HT1080 (cell line): ENCODE measurements at regions not wholly inside any gene's neighbourhood (a gene's known extent, or its start where the extent isn't known, plus 50 kb on each side); places are given as distances from the start of the nearest gene placed in this dataset.
"Not testable (repeated sequence)": the region's sequence is repeated elsewhere in the genome, so short reads cannot be mapped to it uniquely, and the experiment has no call there.

ENCODE experiments used
- DNase-seq: peaks from one replicate; pipeline ENCODE4 v3.0.0-alpha.2; 2015; ENCODE audit warnings: low read depth

DNA sequence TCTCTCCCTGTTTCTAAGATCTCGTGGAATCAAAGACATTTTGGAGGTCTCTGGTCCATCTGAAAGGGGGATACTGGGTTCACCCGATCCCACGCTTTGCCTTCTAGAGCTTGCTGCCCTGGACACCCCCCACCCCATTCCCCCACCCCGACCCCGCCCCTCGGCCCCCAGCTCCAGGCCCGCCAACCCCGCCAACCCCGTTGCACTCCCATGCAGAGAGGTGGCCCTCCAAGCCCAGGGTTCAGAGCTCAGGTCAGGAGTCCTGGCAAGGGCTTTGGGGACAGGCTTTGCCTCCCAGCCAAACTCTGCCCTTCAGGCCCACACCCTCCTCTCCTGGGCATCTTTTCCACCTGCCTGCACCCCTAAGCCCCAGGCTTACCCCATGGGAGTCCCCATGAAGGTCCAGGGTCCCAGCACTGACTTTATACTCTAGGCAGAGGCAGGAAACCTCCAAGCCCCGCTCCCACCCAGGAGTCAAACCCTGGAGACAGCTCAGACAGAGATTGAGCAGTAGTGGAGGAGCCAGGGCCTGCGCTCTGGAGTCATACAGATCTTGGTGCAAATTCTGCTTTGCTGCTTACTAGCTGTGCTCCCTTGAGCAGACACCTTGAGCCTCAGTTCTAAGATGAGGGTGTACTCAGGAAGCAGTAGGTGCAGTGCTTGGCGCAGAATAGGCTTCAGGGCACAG lies 155.9 kb downstream of the FOXD2 start:
- no peak for DNase-seq

DNA sequence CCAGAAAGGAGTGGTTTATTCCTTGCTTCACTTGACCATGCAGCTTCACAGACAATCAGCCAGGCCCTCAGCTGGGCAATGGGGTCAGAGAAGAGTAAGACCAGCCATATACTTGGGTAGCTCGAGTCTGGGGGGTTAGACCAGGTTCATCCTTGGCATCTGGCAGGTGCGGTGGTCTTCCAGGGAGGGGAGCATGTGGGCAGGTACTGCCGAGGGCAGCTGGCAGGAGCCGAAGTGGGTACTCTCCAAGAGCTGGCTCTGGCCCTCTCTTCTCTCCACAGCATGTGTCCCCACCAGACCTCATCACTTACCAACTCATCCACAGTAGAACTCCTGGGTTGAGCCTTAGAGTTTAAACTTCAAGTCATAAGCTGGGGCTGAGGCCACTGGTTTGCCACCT lies 156.8 kb downstream of the FOXD2 start:
- DNase-seq, result no peak

DNA sequence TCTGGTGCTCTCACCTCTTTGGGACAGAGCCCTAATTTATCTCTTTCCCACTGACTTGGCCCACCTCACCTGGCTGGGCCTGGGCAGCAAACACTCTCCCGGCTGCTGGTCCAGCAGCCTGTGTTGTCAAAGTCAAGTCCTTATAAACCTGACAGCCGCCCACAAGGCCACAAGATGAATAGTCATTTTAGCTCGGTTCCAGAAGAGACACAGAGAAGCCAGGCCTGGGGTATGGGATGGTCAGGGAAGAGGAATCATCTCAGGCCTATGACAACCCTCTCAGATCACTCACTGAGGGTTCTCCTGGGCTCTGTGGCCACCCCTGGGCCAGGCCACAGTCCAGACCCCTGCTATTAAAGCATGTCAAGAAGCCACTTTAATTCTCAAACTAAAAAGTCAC lies 158.5 kb downstream of the FOXD2 start:
- DNase-seq, result no peak

DNA sequence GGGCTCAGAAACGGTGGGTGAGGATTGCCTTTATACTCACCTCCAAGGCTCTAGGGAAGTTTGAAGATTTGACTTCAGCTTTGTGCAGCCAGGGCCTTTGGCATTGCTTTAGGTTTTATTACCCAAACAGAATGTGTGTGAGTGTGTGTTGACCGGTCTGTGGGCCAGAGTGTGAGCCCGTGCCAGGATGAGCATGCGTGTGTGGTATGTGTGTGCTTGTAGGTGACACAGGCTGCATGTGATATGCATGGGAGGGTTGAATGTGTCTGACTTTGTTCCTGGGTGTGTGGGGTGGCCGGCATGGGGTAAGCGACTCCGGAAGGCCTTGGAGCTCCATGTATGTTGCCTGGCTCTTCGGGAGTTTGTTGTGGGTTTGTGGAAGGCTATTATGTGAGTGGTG lies 160.5 kb downstream of the FOXD2 start:
- DNase-seq, result no peak

DNA sequence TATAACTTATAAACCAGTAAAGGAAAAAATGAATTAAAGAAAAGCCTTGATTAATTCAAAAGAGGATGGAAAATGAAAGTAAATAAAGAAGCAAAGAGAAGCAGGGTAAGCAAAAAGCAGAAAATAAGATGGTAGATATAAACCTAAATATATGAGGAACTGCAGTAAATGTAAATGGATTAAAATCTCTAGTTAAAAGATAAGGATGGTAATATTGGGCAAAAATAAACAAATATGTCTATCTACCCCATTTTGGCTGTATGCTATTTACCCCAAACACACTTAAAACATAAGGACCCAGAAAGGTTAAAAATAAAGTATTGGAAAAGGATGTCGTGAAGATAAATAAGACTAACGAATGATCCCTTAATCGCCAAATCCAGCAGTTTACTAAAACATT lies 161.9 kb downstream of the FOXD2 start:
- no peak for DNase-seq

DNA sequence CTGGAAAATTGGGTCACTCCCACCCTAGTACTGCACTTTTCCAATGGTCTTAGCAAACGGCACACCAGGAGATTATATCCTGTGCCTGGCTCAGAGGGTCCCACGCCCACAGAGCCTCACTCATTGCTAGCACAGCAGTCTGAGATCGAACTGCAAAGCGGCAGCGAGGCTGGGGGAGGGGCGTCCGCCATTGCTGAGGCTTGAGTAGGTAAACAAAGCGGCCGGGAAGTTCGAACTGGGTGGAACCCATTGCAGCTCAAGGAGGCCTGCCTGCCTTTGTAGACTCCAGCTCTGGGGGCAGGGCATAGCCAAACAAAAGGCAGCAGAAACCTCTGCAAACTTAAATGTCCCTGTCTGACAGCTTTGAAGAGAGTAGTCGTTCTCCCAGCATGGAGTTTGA lies 164.6 kb downstream of the FOXD2 start:
- not testable (repeated sequence) for DNase-seq

DNA sequence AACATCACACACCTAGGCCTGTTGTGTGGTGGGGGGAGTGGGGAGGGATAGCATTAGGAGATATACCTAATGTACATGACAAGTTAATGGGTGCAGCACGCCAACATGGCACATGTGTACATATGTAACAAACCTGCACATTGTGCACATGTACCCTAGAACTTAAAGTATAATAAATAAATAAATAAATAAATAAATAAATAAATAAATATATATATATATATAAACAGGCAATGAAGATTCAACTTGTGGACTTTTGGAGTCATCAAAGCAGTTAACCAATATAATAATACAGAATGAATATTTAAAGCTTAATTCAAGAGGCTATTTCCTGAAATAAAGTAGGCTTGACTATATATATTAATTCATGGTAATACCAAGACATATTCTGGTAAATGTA lies 167.0 kb downstream of the FOXD2 start:
- DNase-seq, result not testable (repeated sequence)

DNA sequence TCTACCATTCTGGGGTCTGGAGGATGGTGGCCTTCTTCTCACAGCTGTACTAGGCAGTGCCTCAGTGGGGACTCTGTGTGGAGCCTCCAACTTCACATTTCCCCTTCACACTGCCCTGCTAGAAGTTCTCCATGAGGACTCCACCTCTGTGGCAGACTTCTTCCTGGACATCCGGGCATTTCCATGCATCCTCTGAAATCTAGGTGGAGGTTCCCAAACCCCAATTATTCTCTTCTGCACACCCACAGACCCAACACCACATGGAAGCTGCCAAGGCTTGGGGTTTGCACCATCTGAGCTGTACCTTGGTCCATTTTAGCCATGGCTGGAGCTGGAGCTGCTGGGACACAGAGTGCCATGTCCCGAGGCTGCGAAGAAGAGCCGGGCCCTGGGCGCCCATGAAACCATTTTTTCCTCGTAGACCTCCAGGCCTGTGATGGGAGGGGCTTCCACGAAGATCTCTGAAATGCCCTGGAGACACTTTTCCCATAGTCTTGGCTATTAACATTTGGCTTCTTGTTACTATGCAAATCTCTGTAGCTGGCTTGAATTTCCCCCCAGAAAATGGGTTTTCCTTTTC lies 170.5 kb downstream of the FOXD2 start:
- DNase-seq, result no peak

DNA sequence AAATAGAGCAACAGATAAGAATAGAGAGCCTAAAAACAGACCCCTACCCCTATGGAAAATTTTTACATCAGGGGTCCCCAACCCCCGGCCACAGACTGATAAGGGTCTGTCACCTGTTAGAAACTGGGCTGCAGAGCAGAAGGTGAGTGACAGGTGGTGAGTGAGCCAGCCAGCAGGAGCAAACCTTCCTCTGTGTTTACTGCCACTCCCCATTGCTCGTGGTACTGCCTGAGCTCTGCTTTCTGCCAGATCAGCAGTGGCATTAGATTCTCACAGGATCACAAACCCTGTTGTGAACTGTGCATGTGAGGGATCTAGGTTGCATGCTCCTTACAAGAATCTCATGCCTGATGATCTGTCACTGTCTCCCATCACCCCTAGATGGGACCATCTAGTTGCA lies 174.1 kb downstream of the FOXD2 start:
- DNase-seq, result no peak

DNA sequence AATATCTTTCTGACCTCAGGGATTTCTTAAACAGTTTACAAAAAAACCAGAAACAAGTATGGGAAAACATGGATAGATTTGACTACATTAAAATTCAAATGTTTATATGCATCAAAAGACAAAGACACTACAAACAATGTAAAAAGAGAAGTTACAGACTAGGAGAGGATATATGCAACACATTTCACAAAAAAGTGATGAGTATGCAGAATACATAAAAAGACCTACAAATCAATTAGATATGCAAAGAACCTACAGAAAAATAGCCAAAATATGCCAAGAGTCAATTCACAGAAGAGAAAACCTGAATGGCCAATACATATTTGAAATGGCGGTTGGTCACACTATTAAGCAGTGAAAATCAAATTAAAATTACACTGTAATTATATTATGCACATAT lies 175.0 kb downstream of the FOXD2 start:
- DNase-seq, result no peak

DNA sequence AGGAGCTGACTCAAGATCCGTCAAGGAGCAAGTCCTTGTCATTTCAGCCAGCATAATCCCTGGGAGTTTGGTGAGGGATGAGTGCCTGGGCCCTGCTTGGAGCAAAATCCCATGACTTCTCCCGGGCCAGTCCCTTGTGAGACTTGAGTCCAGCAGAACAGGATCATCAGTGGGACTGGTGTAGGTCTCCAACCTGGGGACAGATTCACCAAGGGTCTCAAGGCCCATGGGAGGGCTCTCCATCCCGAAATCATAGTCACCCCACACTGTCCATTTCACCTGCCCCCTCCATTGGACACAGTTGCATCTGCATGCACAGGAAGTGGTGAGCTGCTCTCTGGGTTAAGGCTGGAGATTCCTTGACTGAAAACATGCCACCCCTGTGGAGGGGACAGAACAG lies 178.2 kb downstream of the FOXD2 start:
- DNase-seq, result no peak

DNA sequence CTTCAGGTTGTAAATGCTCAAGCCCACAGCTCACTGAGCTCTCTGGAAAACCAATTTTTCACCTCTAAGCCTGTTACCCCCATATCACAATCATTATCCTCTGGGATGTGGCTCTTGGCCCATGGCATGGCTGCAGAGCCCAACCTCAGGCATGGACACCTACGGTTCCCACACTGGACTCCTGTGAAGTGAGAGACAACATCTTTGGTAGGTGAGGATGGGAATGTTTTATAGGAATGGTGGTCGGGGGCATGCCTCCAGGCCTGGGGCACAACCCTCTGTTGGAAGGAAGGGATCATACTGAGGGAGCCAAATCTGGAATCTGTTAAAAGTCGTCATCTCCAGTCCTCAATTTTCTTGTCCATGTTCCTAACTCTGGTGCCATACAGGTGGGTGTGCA lies 179.1 kb downstream of the FOXD2 start:
- no peak for DNase-seq

DNA sequence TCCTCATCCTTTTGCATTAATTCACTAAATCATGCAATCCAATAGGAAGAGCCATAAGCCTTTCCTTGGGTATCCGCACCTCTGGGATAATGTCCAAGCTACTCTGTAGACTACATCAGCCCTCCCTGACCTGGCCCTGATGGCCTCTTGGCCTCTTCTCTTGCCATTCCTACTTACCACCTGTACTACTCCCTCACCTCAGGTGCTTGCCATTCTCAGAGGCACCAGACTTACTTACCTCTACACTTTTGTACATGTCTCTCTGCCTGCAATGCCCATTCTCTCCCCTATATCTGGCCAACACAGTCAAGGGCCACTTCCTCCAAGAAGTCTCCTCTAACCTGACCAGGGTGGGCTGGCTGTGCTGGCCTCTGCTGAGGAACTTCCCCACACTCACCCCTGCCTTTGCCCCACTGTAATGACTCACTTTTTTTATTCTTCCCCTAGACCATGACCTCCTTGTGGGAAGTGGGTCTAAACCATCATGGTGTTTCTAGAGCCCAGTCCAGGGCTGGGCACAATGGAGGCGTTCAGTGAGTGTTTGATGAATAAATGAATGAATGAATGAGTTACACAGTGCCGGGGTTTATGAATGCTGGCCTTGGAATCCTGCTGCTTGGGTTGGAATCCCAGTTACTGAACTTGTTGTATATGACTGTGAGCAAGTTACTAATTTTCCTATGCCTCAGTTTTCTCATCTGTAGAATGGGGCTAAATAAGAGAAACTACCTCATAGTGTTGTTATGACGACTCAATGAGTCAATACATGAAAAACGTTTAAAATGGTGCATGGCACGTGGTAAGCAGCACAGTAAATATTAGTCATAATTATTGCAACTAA lies 179.8 kb downstream of the FOXD2 start:
- DNase-seq, result no peak

DNA sequence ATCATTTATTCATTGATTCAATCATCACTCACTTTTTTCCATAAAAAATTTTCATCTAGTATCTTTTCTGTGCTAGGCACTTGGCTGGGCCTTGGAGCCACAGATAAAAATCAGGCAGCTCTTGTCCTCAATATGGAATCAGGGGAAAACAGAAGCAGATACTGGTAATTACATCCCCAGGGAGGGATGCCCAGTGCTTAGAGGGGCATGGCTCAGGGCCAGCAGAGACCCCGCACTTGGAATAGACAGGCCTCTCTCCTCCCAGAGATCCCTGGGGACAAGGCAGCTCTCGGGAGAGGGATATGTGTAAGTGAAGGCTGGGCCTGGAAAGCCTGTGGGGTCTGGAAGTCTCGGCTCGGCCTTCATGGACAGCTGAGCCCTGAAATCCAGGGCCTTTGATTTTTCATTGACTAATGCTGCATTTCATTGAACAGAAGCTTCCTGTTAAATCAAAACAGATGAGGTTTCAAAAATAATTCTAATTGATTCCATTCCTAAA lies 180.4 kb downstream of the FOXD2 start:
- no peak for DNase-seq

DNA sequence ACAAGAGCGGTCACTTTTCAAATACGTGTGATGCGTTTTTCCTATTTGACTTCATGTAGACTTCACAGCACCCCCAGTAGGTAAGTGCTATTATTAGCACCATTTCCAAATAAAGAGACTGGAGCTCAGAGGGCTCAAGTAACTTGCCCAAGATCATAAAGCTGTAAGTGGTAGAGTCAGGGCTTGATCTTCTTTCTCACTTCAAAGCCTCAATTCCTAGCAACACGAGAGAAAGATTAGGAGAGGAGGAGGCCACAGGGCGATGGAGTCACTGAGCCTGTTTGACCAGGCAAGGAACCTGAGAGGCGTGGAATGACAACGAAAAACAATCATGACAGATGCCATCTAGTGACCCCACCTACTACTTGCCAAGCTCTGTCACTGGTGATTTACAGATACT lies 181.0 kb downstream of the FOXD2 start:
- no peak for DNase-seq

DNA sequence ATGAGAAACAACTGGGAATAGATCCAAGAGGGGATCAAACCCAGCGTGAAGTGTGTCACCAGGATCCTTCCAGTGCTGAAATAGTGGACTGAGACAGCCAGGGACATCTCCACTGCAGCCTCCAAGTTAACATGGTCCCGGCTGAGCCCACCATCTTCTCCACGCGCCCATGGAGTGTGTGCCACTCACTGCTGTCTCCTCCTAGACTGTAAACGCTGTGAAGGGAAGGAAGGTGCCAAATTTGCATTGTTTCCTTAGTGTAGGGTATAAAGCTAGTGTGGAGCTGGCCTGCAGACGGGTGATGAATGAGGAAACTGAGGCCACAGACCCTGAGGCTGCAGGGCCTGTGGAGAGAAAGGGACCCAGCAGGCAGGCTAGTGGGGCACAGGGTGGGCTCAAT lies 183.6 kb downstream of the FOXD2 start:
- DNase-seq, result no peak

DNA sequence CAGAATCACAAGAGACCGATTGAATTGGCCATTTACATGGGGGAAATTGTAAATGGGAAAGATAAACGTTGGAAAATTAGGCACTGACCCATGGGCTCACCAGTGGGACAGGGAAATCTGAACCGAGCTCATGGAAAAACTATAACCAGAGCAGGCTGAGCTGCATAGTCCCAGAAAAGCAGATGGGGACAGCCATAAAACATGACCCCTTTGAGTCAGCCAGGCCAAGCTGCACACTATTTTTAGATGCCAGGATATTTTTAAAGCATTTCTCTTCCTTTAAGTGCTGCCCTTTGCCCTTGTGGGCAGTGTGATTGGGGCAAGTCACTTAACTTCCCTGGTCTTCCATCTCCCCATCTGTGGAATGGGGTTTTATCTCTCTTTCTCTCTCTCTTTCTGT lies 184.1 kb downstream of the FOXD2 start:
- no peak for DNase-seq

DNA sequence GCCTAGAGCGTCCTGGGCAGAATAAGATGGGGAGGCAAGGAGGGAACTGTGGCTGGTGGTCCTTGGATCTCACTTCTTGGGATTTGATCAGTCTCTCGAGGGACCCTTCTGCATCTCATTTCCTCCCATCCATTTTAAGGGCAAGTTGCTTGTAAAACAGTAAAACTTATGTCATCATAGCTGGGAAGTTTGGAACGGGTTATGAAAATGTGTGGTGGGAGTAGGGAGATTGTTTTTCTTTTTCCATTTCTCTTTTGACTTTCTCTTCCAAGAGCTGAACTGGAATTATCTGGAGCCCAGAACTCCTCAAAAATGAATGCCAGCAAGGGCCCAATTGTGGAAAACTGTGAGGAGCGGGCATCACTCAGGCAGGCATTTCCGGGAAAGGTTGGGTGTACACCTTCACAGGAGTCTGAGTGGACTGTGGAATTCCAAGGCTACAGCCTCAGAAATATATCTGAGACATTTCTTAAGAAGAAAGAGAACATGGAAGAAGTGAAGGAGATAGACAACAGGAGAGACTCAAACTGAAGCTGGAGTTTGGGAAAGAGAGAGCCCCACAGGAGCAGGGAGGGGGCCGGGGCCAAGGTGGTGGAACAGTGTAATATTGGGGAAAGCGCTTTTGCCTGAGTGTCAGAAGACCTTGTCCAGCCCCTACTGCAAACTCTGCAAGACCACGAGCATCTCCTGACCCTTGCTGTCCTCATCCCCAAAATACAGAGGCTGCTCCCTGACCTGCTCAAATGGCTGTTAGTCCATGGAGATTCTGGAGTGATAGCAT lies 185.1 kb downstream of the FOXD2 start:
- no peak for DNase-seq

DNA sequence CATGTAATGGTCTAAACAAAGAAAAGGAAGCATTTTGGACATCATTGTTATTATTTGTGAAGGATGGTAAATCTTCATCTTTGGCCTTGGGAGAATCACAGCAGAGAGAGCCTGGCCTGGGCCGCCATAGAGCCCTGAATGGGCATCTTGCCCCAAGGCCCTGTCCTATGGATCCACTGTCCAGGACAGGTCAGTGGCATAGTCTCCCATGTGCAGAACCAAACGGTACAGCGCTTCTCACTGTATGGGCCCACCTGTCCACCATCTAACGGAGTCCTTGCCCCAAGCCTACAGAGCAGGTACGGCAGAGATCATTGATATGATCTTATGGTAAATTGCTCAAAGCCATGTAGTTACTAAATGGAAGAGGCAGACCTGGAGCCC lies 185.7 kb downstream of the FOXD2 start:
- no peak for DNase-seq

DNA sequence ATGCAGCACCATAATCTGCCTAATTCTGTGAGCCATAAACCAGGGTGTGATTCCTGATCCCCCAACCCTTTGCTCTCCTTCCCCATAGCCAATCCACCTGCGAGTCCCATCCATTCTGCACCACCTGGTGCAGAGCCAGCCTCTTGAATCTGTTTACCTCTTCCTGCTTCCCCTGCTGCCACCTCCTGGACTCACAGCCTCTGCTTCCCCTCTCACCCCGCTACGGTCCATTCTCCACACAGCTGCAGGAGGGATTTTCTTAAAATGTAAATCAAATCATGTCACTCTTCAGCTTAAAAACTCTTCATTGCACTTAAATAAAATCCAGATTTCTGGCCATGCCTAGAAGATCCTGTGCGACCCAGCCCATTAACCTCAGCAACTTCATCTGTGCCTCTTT lies 186.7 kb downstream of the FOXD2 start:
- no peak for DNase-seq

DNA sequence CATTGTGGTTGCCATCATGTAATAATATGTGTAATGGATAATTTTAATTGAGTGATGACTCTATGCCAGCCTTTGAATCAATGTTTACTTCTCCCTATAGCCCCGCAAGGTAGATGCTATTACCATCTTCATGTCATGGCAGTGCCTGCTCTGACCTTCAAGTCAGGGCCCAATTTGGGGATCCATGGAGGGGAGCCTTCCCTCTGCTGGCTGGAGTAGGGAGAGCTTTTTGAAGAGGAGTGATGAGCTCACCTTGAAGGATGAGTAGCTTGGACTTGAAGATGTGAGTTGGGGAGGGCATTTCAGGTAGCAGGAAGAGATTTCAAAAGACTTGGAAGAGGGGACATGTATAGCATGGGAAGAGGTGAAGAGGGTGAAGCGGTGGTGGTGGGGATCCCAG lies 189.2 kb downstream of the FOXD2 start:
- DNase-seq, result no peak
